Right lobe of liver (tissue), 4 donors: ENCODE measurements at regions not wholly inside any gene's neighbourhood (a gene's known extent, or its start where the extent isn't known, plus 50 kb on each side); places are given as distances from the start of the nearest gene placed in this dataset.

Source experiments
- CTCF ChIP-seq, 4 donors: fragments of 200-600 bp in 3 of 4; fragments of 450-650 bp in 1 of 4; IDR thresholded peaks; one replicate each; pipeline versions ENCODE4 v1.5.1 to v1.8.0; 2016 to 2022; ENCODE audit warnings: antibody characterized with exemption in 4 of 4, mild to moderate bottlenecking in 2 of 4
- POLR2A ChIP-seq: fragments of 450-650 bp; IDR thresholded peaks from one replicate; pipeline ENCODE4 v1.6.1; 2017; ENCODE audit warnings: antibody characterized with exemption, mild to moderate bottlenecking
- donor health status: DM: no; HTN: no; CAD: no.
- donor health status: DM: no; HTN: no; CAD: no.
- donor health status: DM: no; HTN: yes; CAD: no.

- TF ChIP-seq CTCF (IDR thresholded peaks at IDR 0.05) (no peak), POLR2A (no peak)
Measured at GRCh38 chr21:16117331-16117730, 387.5 kb downstream of the USP25 start.
